HG03432 (cell line): ENCODE measurements at regions not wholly inside any gene's neighbourhood (a gene's known extent, or its start where the extent isn't known, plus 50 kb on each side); places are given as distances from the start of the nearest gene placed in this dataset.
A peak's percentile ranks its signal among the peaks of the same experiment; 100 is the strongest.

Experiments used
- ATAC-seq: cut with Tn5 transposase; IDR thresholded peaks from one replicate; pipeline ENCODE4 v1.9.1; 2021; ENCODE audit warnings: mild to moderate bottlenecking, moderate library complexity; ENCODE audit not compliant: unreplicated experiment

DNA sequence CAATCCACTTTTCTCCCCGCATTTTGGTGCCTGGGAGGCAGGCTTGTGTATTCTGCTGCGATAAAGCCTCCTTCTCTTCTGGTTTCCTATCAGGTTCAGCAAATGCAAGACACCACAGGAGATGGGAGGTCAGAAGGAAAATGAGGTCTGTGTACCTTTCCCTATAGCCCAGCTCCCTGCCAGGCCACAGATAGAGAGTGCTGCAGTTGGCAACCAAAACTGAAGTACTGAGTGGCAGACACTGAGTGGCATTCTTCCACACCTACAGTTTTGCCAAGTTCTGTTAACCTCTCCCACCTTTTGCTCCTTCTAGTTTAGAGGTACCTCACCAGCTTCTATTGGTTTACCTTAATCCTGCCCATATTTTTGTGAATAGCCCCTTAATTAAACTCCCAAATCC lies 948.4 kb downstream of the SORCS1 start:
- no peak for ATAC-seq

DNA sequence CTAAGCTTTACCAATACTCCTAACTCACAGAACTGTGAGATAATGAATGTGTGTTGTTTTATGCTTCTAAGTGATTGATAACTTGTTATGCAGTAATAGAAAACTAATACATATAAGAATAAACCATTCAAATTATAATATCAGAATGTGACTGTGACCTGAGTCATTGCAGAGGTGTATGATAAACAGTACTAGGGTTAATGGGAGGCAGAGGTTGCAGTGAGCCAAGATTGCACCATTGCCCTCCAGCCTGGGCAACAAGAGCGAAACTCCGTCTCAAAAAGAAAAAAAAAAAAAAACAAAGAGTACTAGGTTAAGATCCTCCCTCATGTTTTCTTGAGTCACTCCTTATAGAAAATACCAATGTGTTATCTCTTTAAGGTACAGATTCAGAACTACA lies 950.3 kb downstream of the SORCS1 start:
- no peak for ATAC-seq

DNA sequence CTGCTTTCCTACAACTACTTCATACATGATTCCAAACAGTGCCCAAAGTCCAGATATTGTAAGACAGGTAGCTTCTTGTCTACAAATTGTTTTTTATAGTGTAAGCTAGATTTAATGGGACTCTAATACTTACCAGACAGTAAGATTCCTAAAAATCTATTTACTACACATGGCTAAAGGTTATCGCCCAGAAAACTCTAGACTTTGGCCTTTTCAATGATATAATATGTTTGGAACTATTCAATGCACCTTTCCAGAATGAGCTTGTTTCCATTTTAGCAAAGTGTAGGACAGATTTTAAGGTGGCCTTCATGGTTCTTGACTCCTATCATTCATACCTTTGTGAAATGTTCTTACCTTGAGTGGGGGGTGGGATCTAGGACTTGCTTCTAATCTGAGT lies 951.0 kb downstream of the SORCS1 start:
- ATAC-seq = no peak

DNA sequence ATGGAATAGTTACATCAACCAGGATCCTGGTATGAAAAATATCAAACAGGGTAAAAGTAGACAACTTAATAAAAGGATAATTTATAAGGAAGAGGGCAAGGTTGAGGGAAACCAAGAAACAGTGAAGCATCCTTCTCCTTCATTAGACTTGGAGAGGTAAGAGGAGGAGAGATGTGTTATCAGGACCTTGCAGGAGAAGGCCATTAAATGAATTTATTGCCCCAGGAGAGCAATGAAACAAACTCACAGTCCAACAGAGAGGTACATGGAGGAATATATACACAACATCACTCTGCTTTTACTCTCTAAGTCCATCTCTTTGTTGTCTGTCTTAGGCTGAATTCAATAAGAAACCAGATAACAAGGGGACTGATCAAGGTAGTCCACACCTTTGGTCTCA lies 966.2 kb downstream of the SORCS1 start:
- no peak for ATAC-seq

DNA sequence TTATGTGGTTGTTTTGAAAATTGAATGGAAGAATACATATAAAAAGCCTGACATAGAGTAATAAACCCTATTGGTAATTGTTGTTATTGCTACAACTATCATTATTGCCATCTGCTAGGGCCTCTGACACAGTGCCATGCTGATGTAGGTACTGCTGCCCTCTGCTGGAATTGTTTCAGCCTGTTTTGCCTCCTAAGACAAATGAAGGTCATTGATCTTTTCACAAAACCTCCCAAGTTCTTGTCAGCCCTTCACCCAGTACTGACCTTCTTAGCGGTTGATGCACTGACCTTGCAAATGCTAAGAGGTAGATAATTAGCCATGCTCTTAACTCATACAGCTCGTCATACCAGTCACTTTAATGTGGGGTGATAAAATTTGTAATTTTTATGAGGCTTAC lies 975.2 kb downstream of the SORCS1 start:
- peak; percentile 67 for ATAC-seq

DNA sequence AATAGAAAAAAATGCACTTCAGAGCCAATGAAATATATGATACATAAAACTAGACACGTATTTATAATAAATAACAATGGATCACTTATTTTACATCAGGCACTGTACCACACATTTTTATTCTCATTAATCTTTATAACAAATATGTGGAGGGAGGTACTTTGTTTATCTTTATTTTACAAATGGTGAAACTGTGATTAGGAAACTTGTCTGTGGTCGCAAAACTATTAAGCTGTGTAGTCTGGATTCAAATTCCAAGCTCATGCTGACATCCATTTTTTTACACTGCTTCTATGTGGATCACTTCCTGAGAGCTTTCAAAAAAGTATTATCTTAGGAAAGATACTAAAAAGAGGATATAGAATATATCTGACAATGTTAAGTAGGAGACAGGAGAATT lies 978.6 kb downstream of the SORCS1 start:
- ATAC-seq = no peak

DNA sequence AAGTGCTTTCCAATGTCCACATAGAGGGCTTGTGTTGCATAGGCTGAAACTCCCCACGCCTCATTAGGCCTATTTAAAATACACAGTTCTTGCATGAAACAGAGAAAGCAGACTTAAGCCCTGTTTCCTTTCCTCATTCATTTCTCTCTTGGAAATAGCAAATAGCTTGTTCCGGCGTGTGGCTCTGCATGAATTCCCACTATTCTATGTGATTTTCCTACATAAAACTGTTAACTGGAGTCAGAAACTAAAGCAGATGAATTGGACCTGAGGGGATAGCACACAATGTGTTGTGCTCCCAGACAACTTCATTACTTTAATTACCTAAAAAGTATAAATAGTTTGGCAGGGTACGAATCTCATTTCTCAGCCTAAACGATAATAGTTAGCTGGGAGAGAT lies 981.5 kb downstream of the SORCS1 start:
- no peak for ATAC-seq

DNA sequence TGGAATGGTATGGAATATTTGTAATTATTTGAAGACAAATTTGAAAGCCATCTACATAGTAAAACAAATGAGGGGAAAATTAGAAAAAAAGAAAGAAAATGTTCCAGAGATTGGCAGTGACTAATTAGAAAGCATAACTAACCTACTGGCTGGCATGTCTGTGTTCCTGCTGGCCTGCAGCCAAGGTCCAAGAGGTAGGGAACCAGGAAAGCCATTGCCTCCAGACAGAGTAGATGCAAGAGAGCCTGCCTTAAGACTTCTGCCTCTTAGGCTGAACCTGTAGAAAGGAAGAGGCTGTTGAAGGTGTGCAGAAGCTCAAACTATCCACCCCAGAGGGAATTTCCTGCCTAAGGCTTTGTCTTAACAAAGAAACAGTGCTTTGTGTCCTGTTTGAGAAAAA lies 982.0 kb downstream of the SORCS1 start:
- ATAC-seq = no peak

DNA sequence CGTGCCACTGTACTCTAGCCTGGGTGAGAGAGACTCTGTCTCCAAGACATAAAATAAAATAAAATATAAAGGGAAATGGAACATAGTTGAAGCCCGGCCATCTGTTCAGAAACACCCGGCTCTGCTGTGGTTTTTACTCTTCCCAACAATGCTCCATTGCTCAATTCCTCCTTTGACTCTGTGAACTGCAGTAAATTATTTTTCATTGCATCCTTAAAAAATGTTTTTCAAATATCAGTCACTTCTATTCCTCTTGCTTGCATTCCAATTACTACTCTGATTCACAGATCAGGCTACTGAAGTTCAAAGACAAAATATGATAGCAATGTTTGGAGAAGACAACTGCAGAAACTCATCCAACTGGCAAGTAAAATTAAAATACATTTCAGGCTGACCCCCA lies 983.0 kb downstream of the SORCS1 start:
- ATAC-seq = no peak

DNA sequence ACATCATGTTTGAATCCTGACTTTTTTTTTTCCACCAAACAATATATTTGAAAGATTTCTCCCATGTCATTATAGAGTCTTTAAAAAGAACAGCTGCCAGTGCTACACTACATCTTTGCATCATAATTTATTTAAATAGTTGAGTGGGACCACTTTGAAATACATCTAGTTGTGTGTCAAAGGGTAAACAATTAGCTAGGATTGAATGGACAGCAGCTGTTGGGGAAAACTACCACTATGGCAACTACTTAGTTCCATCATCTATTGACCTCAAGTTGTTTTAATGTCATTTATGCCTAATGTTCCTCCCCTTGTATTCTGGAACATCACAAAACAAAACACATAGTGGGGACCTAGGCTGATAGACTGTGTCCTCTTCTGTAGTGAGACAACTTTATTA lies 985.1 kb downstream of the SORCS1 start:
- ATAC-seq = no peak

DNA sequence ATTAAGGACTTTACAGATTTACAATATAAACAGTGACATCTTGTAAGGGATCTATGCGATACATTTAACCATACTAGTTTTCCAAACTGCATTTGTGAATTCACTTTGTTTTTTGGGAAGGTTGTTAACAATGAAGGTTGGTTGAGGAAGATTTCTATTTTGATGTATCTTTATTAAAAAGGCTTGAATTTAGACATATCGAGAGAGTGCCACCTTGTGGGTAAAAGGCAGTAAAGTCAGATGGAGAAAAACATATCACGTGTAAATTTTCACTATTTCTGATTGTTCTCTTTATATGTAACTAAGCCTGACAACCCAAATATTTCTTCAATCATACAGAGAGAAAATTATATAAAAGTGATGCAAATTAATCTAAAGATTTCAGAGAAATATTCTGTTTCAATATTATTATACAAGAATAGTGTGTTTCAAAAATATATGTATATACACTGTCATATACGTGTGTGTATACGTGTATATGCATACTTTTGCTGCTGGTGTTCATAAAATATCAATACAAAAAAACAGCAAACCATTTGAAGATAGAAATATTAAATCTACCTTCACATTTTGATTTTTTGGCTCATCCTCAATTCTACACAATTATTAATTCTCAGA lies 988.6 kb downstream of the SORCS1 start:
- ATAC-seq = peak; percentile 65

DNA sequence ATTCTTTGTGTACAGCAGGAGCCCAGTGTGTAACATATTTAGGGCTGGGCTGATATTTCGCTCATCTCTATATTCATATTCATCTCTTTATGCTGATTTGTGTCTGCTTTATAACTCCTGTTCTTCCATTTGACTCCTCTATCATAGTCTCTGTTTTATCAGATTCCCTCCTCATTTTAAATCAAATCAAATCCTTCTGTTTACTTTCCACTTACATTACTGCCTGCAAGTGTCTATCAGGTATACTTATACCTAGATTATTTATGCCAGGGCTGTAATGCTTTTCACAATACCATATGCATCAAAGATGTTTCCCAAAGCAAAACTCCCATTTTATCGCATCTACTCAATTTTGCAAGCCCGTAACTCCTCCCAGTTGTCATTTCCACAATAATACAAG lies 990.7 kb downstream of the SORCS1 start:
- ATAC-seq = no peak

DNA sequence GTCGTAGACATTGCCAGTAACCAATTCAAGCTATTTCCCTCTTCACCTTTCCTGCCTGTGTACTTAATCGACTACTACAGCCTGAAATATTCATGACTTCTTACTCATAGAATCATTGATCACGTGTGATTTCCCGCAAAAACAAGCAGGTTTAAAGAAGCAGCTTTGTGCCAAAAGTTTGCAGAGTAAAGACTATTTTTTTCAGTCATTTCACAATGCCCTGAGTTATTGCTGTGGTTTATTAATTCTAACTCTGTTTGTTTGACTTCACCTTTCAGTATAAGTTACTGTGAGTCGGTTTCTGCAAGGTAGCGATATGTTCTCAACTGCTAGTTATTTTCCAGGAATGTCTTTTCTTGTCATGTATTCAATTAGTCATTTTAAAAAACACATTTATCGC lies 995.3 kb downstream of the SORCS1 start:
- no peak for ATAC-seq

DNA sequence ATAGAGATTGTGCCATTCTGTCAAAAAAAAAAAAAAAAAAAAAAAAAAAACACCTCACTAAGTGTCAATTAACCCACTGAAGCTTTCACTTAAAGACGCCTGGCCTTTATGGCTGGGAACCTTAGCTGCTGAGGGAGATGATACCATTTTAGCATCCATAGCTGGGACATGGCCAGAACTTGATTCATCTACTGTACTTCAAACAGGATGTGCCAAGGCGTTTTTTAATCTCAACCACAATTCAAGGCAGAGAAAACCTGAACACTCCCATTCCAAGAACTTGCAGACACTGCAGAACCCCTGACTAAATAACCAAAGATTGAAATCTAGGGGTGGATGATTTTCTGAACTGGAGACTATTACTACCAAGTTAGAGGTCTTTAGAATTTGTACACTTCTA lies 996.6 kb downstream of the SORCS1 start:
- ATAC-seq = no peak

DNA sequence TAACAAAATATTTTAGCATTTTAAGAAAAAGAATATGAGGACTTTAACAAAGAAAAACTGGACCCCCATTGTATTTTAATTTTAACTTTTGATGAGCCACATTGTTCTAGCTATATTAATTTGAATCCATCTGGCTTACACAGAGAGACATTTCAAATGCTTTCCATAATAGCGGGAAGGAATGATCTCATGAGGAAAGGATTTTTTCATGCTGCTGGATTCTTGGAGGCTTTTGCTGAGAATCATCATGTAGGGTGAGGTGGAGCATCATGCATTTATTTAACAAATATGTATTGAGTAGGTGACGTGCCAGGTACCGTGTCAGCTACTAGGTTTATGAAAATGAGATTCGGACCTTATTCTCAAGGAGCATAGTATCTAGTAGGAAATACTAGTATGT lies 1006.3 kb downstream of the SORCS1 start:
- ATAC-seq = no peak

DNA sequence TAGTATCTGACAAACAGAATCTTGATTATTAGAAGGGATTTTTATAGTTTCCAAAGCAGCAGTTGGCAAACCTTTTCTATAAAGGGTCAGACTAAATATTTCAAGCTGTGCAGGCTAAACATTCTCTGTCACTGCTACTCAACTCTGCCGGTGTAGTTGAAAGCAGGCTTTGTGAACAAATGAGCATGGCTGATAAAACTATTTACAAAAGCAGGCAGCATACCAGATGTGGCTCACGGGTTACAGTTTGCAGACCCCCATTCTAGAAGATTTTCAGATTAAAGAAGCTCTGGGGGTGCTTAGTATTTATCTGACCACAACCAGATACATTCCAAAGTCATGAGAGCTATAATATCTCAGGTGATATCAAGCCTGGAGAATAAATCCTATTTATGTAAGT lies 1017.5 kb downstream of the SORCS1 start:
- no peak for ATAC-seq

DNA sequence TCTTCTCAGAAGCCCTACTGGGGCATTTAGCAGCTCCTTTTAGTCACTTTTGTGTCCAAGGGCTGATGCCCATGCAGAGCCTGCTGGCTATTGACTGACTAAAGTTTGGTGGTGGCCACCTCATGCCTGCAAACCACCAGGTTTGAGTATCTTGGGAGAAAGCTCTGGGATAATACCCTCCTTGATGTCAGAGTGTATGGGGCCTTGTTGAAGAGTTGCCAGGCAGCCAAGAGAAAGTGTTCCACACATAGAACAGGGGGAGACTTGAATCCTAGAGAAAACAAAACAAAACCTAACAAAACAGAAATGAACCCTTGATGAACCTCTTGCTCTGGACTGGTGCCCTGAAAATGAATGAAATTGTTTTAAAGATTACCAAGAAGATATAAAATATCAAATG lies 1024.6 kb downstream of the SORCS1 start:
- no peak for ATAC-seq

DNA sequence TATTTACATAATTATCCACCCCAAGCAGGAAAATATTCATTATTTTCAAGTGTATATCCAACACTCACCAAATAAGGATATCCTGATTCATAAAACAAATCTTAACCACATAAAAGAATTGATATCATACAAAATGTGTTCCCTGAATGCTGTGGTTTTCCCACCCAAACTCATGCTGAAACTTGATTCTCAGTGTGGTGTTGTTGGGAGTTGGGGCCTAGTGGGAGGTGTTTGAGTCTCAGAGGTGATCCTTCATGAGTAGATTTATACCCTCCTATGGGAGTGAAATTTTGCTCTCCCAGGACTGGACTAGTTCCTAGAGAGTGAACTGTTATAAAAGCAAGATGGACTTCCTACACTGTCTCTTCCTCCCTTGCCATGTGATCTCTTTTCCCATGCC lies 1028.3 kb downstream of the SORCS1 start:
- no peak for ATAC-seq

DNA sequence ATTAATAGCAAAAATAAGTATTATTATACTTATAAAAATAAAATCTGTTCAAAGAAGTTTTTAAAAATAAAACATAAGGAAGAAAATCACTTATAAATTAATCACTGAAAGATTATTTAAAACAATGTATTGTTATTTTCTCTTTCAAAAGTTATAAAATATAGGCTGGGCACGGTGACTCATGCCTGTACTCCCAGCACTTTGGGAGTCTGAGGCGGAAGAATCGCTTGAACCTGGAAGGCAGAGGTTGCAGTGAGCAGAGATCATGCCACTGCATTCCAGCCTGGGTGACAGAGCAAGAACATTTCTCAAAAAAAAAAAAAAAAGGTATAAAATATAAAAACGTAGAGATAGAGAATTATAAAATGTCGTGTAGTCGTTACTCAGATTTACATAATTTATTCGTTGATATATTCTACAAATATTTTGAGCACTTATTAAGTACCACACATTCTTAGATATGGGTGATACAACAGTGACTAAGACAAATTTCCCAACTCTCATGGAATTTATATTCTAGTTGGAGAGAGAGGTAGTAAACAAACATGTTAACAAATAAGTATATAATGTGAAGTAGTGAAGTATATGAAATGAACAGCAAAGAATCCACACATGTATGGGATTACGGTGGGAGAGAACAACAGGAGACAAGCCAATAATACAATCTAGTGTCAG lies 1030.0 kb downstream of the SORCS1 start:
- no peak for ATAC-seq

DNA sequence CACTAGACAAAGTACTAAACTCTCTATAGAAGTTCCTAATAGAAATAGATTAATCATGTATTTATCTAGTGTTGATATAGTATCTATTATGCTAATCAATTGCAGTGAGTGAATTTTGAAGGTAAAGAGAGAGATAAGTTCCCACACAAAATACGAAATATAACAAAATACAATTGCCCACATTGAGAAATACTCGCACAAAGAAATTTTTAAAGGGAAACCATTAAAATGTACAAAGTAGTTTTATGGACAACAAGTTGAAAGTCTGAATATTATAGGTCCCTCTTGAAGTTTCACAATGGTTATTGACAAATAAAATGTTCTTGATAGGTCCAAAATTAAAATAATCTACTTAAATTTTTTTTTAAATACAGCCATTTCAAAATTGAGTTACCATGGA lies 1031.1 kb downstream of the SORCS1 start:
- ATAC-seq = no peak

DNA sequence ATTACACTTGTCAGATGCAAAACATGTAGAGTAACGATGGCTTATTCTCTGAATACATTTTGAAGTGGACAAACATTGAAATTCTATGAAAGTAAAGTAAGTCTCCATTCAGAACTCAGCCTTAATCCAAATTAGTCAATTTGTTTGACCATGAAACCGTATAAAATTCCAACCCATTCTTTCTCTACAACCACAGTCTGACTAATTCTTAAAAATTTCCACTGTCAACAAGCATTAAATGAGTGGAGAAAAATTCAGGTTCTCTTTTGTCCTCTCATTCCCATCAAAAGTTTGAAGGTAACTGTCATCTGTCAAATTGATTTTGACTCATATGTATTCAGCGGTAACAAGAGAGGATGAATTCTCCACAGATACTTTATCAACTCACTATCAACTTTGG lies 1031.5 kb downstream of the SORCS1 start:
- ATAC-seq = no peak

DNA sequence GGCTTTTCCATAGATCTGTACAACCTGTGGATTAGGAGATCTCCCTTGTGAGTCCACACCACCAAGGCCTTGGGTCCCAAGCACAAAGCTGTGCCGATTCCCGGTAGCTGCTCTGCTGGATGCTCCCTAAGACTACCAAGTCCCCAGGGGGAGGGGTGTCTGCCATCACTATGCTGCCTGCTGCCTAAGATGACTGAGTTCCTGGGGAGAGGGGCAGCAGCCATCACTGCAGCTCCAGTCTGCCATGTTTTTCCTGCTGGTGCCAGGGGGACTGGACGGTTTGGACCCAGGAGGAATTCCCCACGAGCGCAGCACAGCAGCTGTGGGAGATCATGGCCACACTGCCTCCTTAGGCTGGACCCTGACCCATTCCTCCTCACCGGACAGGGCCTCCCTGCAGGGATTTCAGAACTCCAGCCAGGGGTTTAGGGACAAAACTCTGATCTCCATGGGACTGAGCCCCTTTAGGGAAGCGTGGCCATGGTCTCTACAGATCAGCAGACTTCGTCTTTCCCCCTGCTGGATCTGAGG lies 1049.8 kb downstream of the SORCS1 start:
- ATAC-seq = no peak

DNA sequence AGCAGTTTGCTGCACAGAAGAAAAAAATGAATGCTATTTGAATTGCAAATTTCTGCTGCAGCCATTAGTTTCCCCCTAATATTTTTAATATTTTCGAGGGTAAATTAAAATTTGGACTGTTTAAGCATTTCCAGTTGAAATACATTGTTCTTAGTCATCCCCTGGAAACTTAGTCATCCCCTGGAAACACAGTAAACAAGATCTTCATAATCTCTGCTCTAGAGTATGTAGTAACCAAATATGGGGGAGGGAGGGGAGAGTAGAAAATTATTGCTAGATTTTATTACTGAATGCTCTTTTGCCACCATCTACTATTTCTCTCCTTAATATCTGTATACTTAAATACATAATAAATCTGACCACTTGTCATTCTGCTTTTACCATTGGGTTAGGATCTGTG lies 1053.3 kb downstream of the SORCS1 start:
- no peak for ATAC-seq
